Common myeloid progenitor, CD34-positive (primary cell): ENCODE measurements at regions not wholly inside any gene's neighbourhood (a gene's known extent, or its start where the extent isn't known, plus 50 kb on each side); places are given as distances from the start of the nearest gene placed in this dataset.

Experiments
- CTCF ChIA-PET: fragments of 350-600 bp; sonication (Branson Sonifier 250); formaldehyde crosslinking; loops from one replicate; lab custom pipeline; 2021; ENCODE audit warnings: antibody characterized with exemption; lab: Charles Lee
- POLR2A ChIA-PET: fragments of 350-600 bp; sonication (Branson Sonifier 250); formaldehyde crosslinking; loops from one replicate; lab custom pipeline; 2021; ENCODE audit warnings: antibody characterized with exemption; lab: Charles Lee
- DNase-seq, 3 donors: peaks; one replicate each; pipeline versions ENCODE4 v3.0.0 to v3.0.0-alpha.2; 2013
- H3K27ac ChIP-seq, 2 experiments: 1 replicate in 1 of 2; 2 replicates in 1 of 2; pipeline ENCODE4 v1.7.0; 2013; ENCODE audit warnings: inconsistent platforms in 2 of 2, low read length in 2 of 2, mild to moderate bottlenecking in 2 of 2, low read depth in 1 of 2, moderate library complexity in 1 of 2; ENCODE audit not compliant: severe bottlenecking in 2 of 2, insufficient read depth in 1 of 2, poor library complexity in 1 of 2
- H3K27me3 ChIP-seq, 5 experiments: replicated peaks in 2 of 5; 1 replicate in 3 of 5; 2 replicates in 2 of 5; pipeline versions ENCODE4 v1.6.1 to v1.7.0; 2013; ENCODE audit warnings: low read length in 4 of 5, mild to moderate bottlenecking in 2 of 5, moderate library complexity in 2 of 5, inconsistent platforms in 1 of 5; ENCODE audit not compliant: insufficient read depth in 5 of 5, control insufficient read depth in 4 of 5
- H3K36me3 ChIP-seq, 4 experiments: 1 replicate in 2 of 4; 2 replicates in 2 of 4; pipeline versions ENCODE4 v1.6.1 to v1.7.0; 2013; ENCODE audit warnings: low read length in 3 of 4, control low read depth in 1 of 4, mild to moderate bottlenecking in 1 of 4; ENCODE audit not compliant: control insufficient read depth in 4 of 4, insufficient read depth in 4 of 4
- H3K4me1 ChIP-seq, 4 experiments: 1 replicate in 3 of 4; 2 replicates in 1 of 4; pipeline versions ENCODE4 v1.6.1 to v1.7.1; 2013; ENCODE audit warnings: low read length in 3 of 4, mild to moderate bottlenecking in 3 of 4, control low read depth in 1 of 4, inconsistent platforms in 1 of 4, moderate library complexity in 1 of 4; ENCODE audit not compliant: control insufficient read depth in 4 of 4, insufficient read depth in 4 of 4; ENCODE audit errors: control extremely low read depth in 1 of 4
- H3K4me3 ChIP-seq, 7 experiments: 1 replicate in 4 of 7; 2 replicates in 3 of 7; pipeline versions ENCODE4 v1.5.1 to v1.7.0; 2013; ENCODE audit warnings: mild to moderate bottlenecking in 7 of 7, low read length in 6 of 7, moderate library complexity in 6 of 7, inconsistent platforms in 2 of 7, low read depth in 2 of 7, control low read depth in 1 of 7; ENCODE audit not compliant: insufficient read depth in 4 of 7, control insufficient read depth in 1 of 7; ENCODE audit errors: extremely low read depth in 1 of 7
- H3K9me3 ChIP-seq, 5 experiments: 1 replicate in 4 of 5; 2 replicates in 1 of 5; pipeline versions ENCODE4 v1.6.1 to v1.7.1; 2013; ENCODE audit warnings: low read length in 4 of 5, mild to moderate bottlenecking in 2 of 5, inconsistent platforms in 1 of 5, low read depth in 1 of 5, moderate library complexity in 1 of 5; ENCODE audit not compliant: control insufficient read depth in 4 of 5, insufficient read depth in 2 of 5; ENCODE audit errors: control extremely low read depth in 1 of 5
- WGBS: methylation state at CpG from one replicate; pipeline ENCODE4 v1.1.5; 2013; ENCODE audit not compliant: insufficient coverage; 5-methylcytosine and 5-hydroxymethylcytosine counted together

DNA sequence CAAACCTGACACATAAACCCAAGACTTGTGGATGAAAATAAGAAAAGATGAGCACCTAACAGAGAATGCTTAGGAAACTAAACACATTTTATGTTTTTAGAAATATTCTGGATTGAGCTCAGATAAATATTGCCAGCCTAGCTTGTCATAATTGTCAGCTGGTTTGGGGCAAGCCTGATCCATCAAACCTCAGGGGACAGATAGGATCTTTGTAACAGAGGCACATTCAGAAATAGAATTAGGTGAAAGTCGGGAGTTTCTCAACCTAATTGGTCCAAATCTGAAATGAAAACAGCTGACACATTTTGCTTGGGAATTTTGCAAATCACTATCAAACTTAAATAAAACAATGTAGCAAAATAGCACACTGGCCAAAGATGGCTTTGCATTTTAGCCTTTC, 503.7 kb downstream of the ANXA1 start:
- Histone ChIP-seq H3K36me3 (no peaks in the 10 kb centered on the region), H3K27ac (no peak overlapping the region), H3K27me3 (no peaks in the 10 kb centered on the region), H3K4me3 (no peak overlapping the region), H3K4me1 (no peaks in the 10 kb centered on the region), H3K9me3 (no peaks in the 10 kb centered on the region)
- ChIA-PET CTCF (no interaction called here), POLR2A (no interaction called here)
- DNase-seq: no peak
- WGBS: no CpG with 5 or more reads among the region's 1 CpG

DNA sequence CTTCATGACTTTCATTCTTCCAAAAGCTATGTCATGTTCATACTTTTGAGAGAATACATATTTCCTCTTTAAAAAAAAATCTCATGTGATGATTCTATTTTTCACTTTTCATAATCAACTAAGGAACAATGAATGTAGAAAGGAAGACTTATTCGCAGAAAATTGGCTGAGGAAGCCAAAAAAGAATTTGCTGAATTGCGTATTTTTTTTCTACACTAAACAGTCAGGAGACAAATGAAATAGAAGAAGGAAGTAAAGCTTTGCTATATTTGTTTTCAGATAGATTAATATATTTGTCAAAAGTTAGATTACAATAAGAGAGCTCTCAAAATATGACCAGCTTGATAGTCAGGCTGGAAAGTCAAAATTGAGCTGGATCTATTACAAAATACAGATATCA, 504.2 kb downstream of the ANXA1 start:
- H3K4me1 ChIP-seq: no peaks in the 10 kb centered on the region
- H3K36me3 ChIP-seq: no peaks in the 10 kb centered on the region
- H3K4me3 ChIP-seq: no peak overlapping the region
- H3K9me3 ChIP-seq: no peaks in the 10 kb centered on the region
- no peak for DNase-seq
- WGBS: no CpG with 5 or more reads among the region's 2 CpGs
- no peak overlapping the region for H3K27ac ChIP-seq
- ChIA-PET CTCF (no interaction called here), POLR2A (no interaction called here)
- no peaks in the 10 kb centered on the region for H3K27me3 ChIP-seq

DNA sequence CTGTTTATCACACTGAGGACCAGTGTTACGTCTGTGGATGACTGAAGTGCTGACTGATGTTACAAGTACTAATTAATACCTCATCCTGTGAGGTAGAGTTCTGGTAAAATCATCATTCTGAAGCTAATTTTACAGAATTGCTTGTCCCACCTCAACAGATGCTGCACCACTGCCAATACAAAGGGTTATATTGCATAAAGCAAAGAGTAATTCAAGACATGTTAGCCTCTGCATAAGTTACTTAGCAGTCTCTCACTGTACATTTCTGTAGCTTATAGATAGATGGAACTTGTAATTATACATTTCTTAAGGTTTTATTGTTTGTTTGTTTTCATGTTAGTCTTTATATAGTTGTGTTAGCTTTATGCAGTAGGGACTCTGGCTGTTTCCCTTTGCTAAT, 513.6 kb downstream of the ANXA1 start:
- WGBS: 100% methylated on average over 1 of the region's 1 CpG
- CTCF ChIA-PET: no interaction called here

DNA sequence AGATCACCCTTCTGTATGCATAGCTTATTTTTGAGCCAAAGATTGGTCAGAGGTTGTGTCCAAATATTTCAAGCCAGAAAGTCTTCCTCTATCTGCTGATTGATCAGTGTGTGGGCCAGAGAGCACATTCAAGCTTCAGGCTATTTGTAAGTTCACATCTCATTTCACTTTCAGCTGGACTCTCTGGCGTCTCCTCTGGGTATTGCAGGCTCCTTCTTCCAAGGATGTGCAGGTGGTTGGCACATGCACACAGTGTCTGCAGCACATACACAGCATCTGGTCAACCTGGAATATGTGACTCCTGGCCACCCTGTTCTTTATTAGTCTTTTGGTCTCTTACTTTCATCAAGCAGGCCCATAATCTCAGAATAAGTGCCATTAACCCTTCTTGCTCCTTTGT, 516.1 kb downstream of the ANXA1 start:
- no peaks in the 10 kb centered on the region for H3K9me3 ChIP-seq
- WGBS: 90% methylated on average over 1 of the region's 1 CpG
- no peak overlapping the region for H3K4me3 ChIP-seq
- ChIA-PET CTCF (no interaction called here), POLR2A (no interaction called here)
- no peaks in the 10 kb centered on the region for H3K27me3 ChIP-seq
- H3K4me1 ChIP-seq: no peaks in the 10 kb centered on the region
- no peaks in the 10 kb centered on the region for H3K36me3 ChIP-seq
- no peak overlapping the region for H3K27ac ChIP-seq
- DNase-seq: no peak

More for the DNA sequence above, 513.6 kb downstream of the ANXA1 start:
- H3K9me3 ChIP-seq: no peaks in the 10 kb centered on the region
- no peaks in the 10 kb centered on the region for H3K4me1 ChIP-seq
- H3K4me3 ChIP-seq: no peak overlapping the region
- no peaks in the 10 kb centered on the region for H3K36me3 ChIP-seq
- no peak for DNase-seq
- POLR2A ChIA-PET: no interaction called here
- H3K27ac ChIP-seq: no peak overlapping the region
- H3K27me3 ChIP-seq: no peaks in the 10 kb centered on the region

DNA sequence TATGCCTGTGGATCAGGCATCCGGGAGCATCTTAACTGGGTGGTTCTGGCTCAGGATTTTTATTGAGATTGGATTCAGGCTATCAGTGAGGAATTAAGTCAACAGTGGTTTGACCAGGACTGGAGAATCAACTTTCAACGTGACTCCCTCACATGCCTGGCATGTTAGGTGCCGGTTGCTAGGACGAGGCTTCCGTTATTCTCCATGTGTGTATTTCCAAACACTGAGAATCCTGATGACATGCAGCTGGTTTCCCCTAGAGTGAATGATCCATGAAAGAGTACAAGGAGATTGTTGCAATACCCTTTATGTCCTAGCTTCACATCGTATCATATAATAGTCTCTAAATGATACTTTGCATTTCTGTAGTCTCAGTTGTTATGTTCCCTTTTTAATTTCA, 529.2 kb downstream of the ANXA1 start:
- CTCF ChIA-PET: no interaction called here
- Histone ChIP-seq H3K4me3 (no peak overlapping the region), H3K27ac (no peak overlapping the region), H3K4me1 (no peaks in the 10 kb centered on the region), H3K9me3 (no peaks in the 10 kb centered on the region), H3K36me3 (no peaks in the 10 kb centered on the region), H3K27me3 (no peaks in the 10 kb centered on the region)
- 94% methylated on average over 5 of the region's 6 CpGs for WGBS
- POLR2A ChIA-PET: no interaction called here
- no peak for DNase-seq

DNA sequence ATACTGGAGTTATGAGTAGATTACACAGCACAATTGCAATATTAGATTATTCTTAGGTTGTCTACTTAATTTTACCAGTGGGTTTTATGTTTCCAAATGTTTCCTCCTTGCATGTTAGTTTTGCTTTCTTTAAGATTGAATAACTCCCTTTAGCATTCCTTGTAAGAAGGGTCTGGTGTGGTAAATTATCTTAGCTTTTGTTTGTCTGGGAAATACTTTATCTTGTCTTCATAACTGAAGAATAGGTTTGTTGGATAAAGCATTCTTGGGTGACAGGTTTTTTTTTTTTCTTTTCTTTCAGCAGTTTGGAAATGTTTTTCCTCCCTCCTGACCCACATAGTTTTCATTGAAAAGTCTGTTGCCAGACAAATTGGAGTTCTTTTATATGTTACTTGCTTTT, 531.1 kb downstream of the ANXA1 start:
- POLR2A ChIA-PET: no interaction called here
- H3K9me3 ChIP-seq: no peaks in the 10 kb centered on the region
- CTCF ChIA-PET: interaction anchor here (1.6 kb wide), 1 partner anchor 961 kb away, joined by 4 read pairs; no protein-coding TSS in a partner anchor
- H3K27ac ChIP-seq: no peak overlapping the region
- H3K36me3 ChIP-seq: no peaks in the 10 kb centered on the region
- no peaks in the 10 kb centered on the region for H3K27me3 ChIP-seq
- DNase-seq: no peak
- H3K4me1 ChIP-seq: no peaks in the 10 kb centered on the region
- H3K4me3 ChIP-seq: no peak overlapping the region

DNA sequence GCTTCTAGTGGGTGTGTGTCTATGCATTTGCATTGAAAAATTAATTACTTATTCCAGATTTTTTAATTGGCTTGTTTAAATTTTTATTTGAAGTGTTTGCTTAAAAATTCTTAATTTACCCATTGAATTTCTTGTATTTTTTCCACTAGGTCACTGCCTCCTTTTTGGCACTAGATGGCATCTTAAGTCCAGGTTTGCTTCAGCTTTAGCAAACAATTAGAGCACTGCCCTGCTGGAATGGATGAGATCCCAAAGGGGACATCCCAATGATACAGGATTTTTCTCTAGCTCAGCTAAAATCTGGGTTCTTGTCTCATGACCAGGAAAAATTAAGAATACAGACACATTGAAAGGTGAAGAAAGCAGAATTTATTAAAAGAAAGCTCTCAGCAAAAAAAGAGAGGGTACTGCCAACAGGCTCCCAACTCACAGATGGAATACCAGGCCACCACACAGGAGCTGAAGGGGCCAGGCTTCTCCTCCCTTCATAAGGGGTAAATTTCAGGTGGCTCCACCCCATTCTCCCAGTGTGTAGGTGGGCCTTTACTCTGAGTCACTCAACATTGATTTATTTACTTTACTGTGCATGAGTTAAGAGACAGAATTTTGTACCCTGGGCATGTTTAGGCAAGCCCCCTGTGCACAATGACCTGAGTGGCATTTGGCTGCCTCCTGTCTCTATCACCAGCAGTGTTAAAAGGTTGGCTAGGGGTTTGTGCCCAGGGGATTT, 532.4 kb downstream of the ANXA1 start:
- DNase-seq: peak; percentile 1 to 32 (median 20)
- no peaks in the 10 kb centered on the region for H3K27me3 ChIP-seq
- POLR2A ChIA-PET: no interaction called here
- H3K27ac ChIP-seq: no peak overlapping the region
- CTCF ChIA-PET: interaction anchor here (0.9 to 1.6 kb wide), 5 partner anchors 12 to 960 kb away, joined by 3 to 5 read pairs (median 4); no protein-coding TSS in a partner anchor
- H3K36me3 ChIP-seq: no peaks in the 10 kb centered on the region
- H3K9me3 ChIP-seq: no peaks in the 10 kb centered on the region
- no peaks in the 10 kb centered on the region for H3K4me1 ChIP-seq
- no peak overlapping the region for H3K4me3 ChIP-seq
